Hepatocyte (in vitro differentiated cells): ENCODE measurements at regions not wholly inside any gene's neighbourhood (a gene's known extent, or its start where the extent isn't known, plus 50 kb on each side); places are given as distances from the start of the nearest gene placed in this dataset.

Experiments
- CTCF ChIP-seq: fragments of 200-600 bp; sonication (generic); IDR thresholded peaks from 2 replicates; pipeline ENCODE4 v1.5.1; 2016; ENCODE audit warnings: antibody characterized with exemption, mild to moderate bottlenecking; ENCODE audit not compliant: poor library complexity
- EZH2 ChIP-seq: fragments of 200-600 bp; sonication (generic); IDR thresholded peaks from 2 replicates; pipeline ENCODE4 v1.6.1; 2016; ENCODE audit warnings: antibody characterized with exemption, mild to moderate bottlenecking, borderline replicate concordance

- TF ChIP-seq CTCF (no peak), EZH2 (no peak)
Observed at GRCh38 chr2:180572346-180572745, 408.1 kb upstream of the UBE2E3 start.
